ENCODE measurements at regions not wholly inside any gene's neighbourhood (a gene's known extent, or its start where the extent isn't known, plus 50 kb on each side); places are given as distances from the start of the nearest gene placed in this dataset.

GRCh38 chr6:141664744-141665143 lies 468.0 kb upstream of the GJE1 start:
- no peak for TF ChIP-seq POLR2A (IDR thresholded peaks at IDR 0.05)
- no peak for TF ChIP-seq CTCF (IDR thresholded peaks at IDR 0.05)
- TF ChIP-seq POLR2AphosphoS5 (IDR thresholded peaks at IDR 0.05): no peak
- no peak for DNase-seq (ENCODE audit: low spot score)
- H3K4me1 ChIP-seq (replicated peaks): no peaks in the 10 kb centered on the region
- intact Hi-C loops (cut with DNase I): no loop called here
- 86% methylated on average over 2 of the region's 2 CpGs for whole genome bisulfite sequencing
- H3K4me3 ChIP-seq: no peak overlapping the region
- no peaks in the 10 kb centered on the region for H3K36me3 ChIP-seq
- no peak overlapping the region for H3K27ac ChIP-seq
- no peaks in the 10 kb centered on the region for H3K27me3 ChIP-seq (replicated peaks; ENCODE audit: insufficient read depth)
- no peaks in the 10 kb centered on the region for H3K9me3 ChIP-seq

DNA sequence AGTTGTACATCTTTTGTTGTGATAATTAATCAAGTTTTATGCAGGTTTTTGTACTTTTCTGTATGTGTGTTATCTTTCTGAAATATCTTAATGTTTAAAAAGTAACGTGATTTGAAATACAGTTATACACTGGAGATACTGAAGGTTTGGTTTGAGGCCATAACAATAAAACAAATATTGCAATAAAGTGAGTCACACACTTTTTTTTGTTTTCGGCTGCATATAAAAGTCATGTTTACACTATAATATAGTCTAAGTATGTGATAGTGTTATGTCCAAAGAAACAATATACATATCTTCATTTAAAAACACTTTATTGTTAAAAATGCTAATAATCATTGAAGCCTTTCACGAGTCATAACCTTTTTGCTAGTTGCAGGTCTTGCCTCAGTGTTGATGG lies 473.1 kb upstream of the GJE1 start:
- H3K27ac ChIP-seq: no peak overlapping the region
- DNase-seq (ENCODE audit: low spot score): no peak
- H3K4me1 ChIP-seq (replicated peaks): no peaks in the 10 kb centered on the region
- H3K27me3 ChIP-seq (replicated peaks; ENCODE audit: insufficient read depth): no peaks in the 10 kb centered on the region
- WGBS: 44% methylated on average over 3 of the region's 3 CpGs
- TF ChIP-seq POLR2AphosphoS5 (IDR thresholded peaks at IDR 0.05): no peak
- no peak for TF ChIP-seq CTCF (IDR thresholded peaks at IDR 0.05)
- no peak for TF ChIP-seq POLR2A (IDR thresholded peaks at IDR 0.05)
- intact Hi-C loops (cut with DNase I): no loop called here
- no peaks in the 10 kb centered on the region for H3K36me3 ChIP-seq
- no peaks in the 10 kb centered on the region for H3K9me3 ChIP-seq
- H3K4me3 ChIP-seq: no peak overlapping the region

DNA sequence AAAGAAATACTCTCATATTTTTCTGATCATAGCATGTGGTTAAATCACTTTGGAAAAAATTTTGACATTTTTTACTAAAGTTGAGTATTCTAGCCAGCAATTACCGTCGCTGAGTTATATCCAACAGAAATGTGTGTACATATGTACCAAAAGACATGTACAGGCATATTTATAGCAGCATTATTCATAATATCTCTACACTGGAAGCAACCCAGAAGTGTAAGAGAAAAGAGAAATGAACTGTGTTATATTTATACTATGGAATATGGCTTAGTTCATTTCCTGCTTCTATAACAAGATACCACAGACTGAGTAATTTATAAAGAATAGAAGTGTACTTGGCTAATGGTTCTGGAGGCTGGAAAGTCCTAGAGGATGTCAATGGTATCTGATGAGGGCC lies 474.0 kb upstream of the GJE1 start:
- intact Hi-C loops (cut with DNase I): no loop called here
- no peak for DNase-seq (ENCODE audit: low spot score)
- Histone ChIP-seq H3K27ac (no peak overlapping the region), H3K36me3 (no peaks in the 10 kb centered on the region), H3K4me1 (replicated peaks) (no peaks in the 10 kb centered on the region), H3K9me3 (no peaks in the 10 kb centered on the region), H3K4me3 (no peak overlapping the region), H3K27me3 (replicated peaks; ENCODE audit: insufficient read depth) (no peaks in the 10 kb centered on the region)
- TF ChIP-seq POLR2A (IDR thresholded peaks at IDR 0.05) (no peak), POLR2AphosphoS5 (IDR thresholded peaks at IDR 0.05) (no peak), CTCF (IDR thresholded peaks at IDR 0.05) (no peak)
- WGBS: 88% methylated on average over 2 of the region's 2 CpGs

DNA sequence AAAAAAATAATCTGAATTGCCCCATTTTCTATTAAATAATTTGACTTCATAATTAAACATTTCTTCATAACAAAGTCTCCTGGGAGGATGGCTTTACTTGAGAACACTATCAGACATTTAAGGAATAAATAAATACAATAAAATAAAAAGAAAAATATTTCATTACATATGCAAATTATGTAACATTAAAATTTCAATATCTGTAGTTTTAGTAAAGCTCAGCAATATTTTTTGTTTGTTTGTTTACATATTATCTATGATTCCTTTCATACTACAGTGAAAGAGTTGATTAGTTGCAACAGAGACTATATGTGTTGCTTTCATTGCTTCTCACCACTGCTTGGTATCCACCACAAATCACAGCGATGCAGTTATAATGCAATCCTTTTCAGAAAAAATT lies 474.9 kb upstream of the GJE1 start:
- TF ChIP-seq CTCF (IDR thresholded peaks at IDR 0.05) (no peak), POLR2A (IDR thresholded peaks at IDR 0.05) (no peak), POLR2AphosphoS5 (IDR thresholded peaks at IDR 0.05) (no peak)

DNA sequence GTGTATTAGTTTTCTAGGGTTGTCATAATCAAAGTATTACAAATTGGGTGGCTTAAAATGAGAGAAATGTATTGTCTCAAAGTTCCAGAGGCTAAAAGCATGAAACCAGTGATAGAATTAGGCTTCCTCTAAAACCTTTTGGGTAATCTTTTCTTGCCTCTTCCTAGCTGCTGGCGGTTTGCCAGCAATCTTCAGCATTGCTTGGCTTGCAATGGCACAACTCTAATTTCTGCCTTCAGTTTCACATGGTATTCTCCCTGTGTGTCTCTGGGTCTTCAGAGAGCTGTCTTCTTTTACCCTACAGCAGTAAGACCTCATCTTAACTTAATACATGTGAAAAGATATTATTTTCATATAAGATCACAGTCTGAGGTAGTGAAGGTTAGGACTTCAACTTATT lies 479.1 kb upstream of the GJE1 start:
- Histone ChIP-seq H3K36me3 (no peaks in the 10 kb centered on the region), H3K4me1 (replicated peaks) (no peaks in the 10 kb centered on the region), H3K27ac (no peak overlapping the region), H3K27me3 (replicated peaks; ENCODE audit: insufficient read depth) (no peaks in the 10 kb centered on the region), H3K9me3 (no peaks in the 10 kb centered on the region), H3K4me3 (no peak overlapping the region)
- no peak for TF ChIP-seq POLR2A (IDR thresholded peaks at IDR 0.05)
- DNase-seq (ENCODE audit: low spot score): no peak
- 63% methylated on average over 1 of the region's 1 CpG for WGBS
- intact Hi-C loops (cut with DNase I): no loop called here

More for the DNA sequence above, 474.9 kb upstream of the GJE1 start:
- WGBS: 98% methylated on average over 1 of the region's 1 CpG
- H3K9me3 ChIP-seq: no peaks in the 10 kb centered on the region
- intact Hi-C loops (cut with DNase I): no loop called here
- H3K27ac ChIP-seq: no peak overlapping the region
- H3K4me3 ChIP-seq: no peak overlapping the region
- no peaks in the 10 kb centered on the region for H3K4me1 ChIP-seq (replicated peaks)
- no peaks in the 10 kb centered on the region for H3K36me3 ChIP-seq
- no peaks in the 10 kb centered on the region for H3K27me3 ChIP-seq (replicated peaks; ENCODE audit: insufficient read depth)
- no peak for DNase-seq (ENCODE audit: low spot score)
